HepG2 (cell line): ENCODE measurements at regions not wholly inside any gene's neighbourhood (a gene's known extent, or its start where the extent isn't known, plus 50 kb on each side); places are given as distances from the start of the nearest gene placed in this dataset.
A peak's percentile ranks its signal among the peaks of the same experiment; 100 is the strongest.

Experiments
- AHR ChIP-seq: IDR thresholded peaks from 2 replicates; pipeline ENCODE4 v1.6.1; 2018; ENCODE audit warnings: missing genetic modification reagents, missing compliant biosample characterization
- EED ChIP-seq: sonication (generic); formaldehyde crosslinking; IDR thresholded peaks from 2 replicates; pipeline ENCODE4 v1.5.0; 2020; ENCODE audit warnings: mild to moderate bottlenecking, missing genetic modification reagents
- HNRNPLL ChIP-seq: fragments of 200-400 bp; formaldehyde crosslinking; IDR thresholded peaks from 2 replicates; pipeline ENCODE4 v1.6.1; 2017; ENCODE audit warnings: mild to moderate bottlenecking, low read depth, low read length; ENCODE audit not compliant: poor library complexity, severe bottlenecking
- MBNL3 ChIP-seq: fragments of 250-450 bp; sonication (Bioruptor Pico); conservative IDR thresholded peaks from 2 replicates; pipeline ENCODE4 v1.8.0; 2022; ENCODE audit warnings: mild to moderate bottlenecking, inconsistent platforms
- MXI1 ChIP-seq: IDR thresholded peaks from 3 replicates; pipeline ENCODE4 v1.6.1; 2012; ENCODE audit warnings: low read depth, low read length, inconsistent platforms, borderline replicate concordance
- ZNF121 ChIP-seq: sonication (generic); formaldehyde crosslinking; IDR thresholded peaks from 2 replicates; pipeline ENCODE4 v1.5.0; 2020; ENCODE audit warnings: mild to moderate bottlenecking, missing genetic modification reagents
- ZNF75D ChIP-seq: sonication (generic); formaldehyde crosslinking; IDR thresholded peaks from 2 replicates; pipeline ENCODE4 v1.8.1; 2023; ENCODE audit warnings: missing genetic modification reagents, mild to moderate bottlenecking, borderline replicate concordance
- TF ChIP-seq, protein P1 (sequence below): IDR thresholded peaks from 2 replicates; pipeline ENCODE4 v1.6.1; 2016; ENCODE audit warnings: low read depth
- TF ChIP-seq, protein P2 (sequence below): sonication (generic); formaldehyde crosslinking; IDR thresholded peaks from 2 replicates; pipeline ENCODE4 v1.5.1; 2020; ENCODE audit warnings: mild to moderate bottlenecking, missing genetic modification reagents, moderate library complexity
- TF ChIP-seq, protein P3 (sequence below): sonication (generic); formaldehyde crosslinking; IDR thresholded peaks from 2 replicates; pipeline ENCODE4 v1.4.0; 2020; ENCODE audit warnings: missing genetic modification reagents, borderline replicate concordance
- TF ChIP-seq, protein P4 (sequence below), 2 experiments: fragments of 450-650 bp in 1 of 2; sonication (generic) in 1 of 2; formaldehyde crosslinking; IDR thresholded peaks; 2 replicates each; pipeline versions ENCODE4 v1.5.0 to v1.8.0; 2020 to 2022; ENCODE audit warnings: mild to moderate bottlenecking in 1 of 2, missing genetic modification reagents in 1 of 2
- TF ChIP-seq, protein P5 (sequence below): sonication (generic); formaldehyde crosslinking; IDR thresholded peaks from 2 replicates; pipeline ENCODE4 v1.4.0; 2020; ENCODE audit warnings: missing genetic modification reagents
- TF ChIP-seq, protein P6 (sequence below): IDR thresholded peaks from 2 replicates; pipeline ENCODE4 v1.6.1; 2018; ENCODE audit warnings: missing genetic modification reagents, mild to moderate bottlenecking, missing compliant biosample characterization
- TF ChIP-seq, protein P7 (sequence below): sonication (generic); formaldehyde crosslinking; IDR thresholded peaks from 2 replicates; pipeline ENCODE4 v1.9.0; 2021; ENCODE audit warnings: missing genetic modification reagents, mild to moderate bottlenecking, borderline replicate concordance

DNA sequence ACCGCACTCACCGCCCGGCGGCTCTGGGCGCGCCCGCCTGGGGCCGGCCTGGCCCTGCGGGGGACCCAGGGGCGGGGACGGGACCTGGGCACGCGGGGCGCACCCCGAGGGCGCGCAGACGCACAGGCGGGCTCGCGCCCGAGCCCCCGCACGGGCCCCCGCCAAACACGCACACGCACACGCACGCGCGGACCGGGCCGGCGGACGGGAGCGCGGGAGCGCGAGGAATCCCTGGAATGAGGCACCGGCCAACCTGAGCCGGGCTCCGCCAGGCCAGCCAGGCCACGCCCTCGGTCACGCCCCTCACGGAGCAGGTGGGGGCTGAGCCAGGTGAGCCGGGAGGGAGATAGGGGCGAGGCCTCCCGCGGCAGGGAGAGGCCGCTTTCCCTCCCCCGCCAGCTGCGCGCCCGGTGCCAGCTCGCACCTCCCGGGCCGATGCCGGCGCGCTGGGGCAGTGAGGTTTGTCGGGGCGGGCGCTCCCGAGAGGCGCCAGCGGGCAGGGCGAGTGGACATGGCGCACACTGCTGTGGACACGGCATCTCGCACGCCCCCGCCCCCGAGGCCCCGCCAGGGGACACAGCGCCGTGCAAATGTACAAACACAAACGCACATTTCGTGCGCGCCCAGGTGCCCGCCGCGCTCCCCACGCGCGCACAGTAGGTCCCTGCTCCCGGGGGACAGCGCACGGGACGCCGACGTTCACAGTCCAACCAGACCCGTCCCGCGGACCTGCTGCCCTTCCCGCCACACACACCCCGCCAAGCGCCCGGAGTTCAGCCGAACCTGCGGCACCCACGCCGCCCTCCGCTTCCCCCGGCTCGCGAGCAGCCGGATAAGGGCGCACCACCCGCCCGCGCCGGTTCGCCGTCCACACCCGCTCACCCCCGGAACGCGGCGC is 75.9 kb upstream of the VGLL4 start (continued):
- TF ChIP-seq, protein P1, sequence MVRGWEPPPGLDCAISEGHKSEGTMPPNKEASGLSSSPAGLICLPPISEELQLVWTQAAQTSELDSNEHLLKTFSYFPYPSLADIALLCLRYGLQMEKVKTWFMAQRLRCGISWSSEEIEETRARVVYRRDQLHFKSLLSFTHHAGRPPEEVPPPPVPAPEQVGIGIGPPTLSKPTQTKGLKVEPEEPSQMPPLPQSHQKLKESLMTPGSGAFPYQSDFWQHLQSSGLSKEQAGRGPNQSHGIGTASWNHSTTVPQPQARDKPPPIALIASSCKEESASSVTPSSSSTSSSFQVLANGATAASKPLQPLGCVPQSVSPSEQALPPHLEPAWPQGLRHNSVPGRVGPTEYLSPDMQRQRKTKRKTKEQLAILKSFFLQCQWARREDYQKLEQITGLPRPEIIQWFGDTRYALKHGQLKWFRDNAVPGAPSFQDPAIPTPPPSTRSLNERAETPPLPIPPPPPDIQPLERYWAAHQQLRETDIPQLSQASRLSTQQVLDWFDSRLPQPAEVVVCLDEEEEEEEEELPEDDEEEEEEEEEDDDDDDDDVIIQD, result no peak
- TF ChIP-seq MXI1 (0 out of 3 replicates have a peak, but pooled peaks have one; percentile 10), MBNL3 (no peak), AHR (CRISPR knock-in tag) (no peak), ZNF121 (CRISPR knock-in tag) (no peak), EED (CRISPR knock-in tag) (no peak), HNRNPLL (peak; percentile 21), ZNF75D (CRISPR knock-in tag) (no peak)
- TF ChIP-seq, protein P2, sequence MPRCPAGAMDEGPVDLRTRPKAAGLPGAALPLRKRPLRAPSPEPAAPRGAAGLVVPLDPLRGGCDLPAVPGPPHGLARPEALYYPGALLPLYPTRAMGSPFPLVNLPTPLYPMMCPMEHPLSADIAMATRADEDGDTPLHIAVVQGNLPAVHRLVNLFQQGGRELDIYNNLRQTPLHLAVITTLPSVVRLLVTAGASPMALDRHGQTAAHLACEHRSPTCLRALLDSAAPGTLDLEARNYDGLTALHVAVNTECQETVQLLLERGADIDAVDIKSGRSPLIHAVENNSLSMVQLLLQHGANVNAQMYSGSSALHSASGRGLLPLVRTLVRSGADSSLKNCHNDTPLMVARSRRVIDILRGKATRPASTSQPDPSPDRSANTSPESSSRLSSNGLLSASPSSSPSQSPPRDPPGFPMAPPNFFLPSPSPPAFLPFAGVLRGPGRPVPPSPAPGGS (CRISPR knock-in tag), result no peak; the same call in 1 of the 2 replicates
- TF ChIP-seq, protein P3, sequence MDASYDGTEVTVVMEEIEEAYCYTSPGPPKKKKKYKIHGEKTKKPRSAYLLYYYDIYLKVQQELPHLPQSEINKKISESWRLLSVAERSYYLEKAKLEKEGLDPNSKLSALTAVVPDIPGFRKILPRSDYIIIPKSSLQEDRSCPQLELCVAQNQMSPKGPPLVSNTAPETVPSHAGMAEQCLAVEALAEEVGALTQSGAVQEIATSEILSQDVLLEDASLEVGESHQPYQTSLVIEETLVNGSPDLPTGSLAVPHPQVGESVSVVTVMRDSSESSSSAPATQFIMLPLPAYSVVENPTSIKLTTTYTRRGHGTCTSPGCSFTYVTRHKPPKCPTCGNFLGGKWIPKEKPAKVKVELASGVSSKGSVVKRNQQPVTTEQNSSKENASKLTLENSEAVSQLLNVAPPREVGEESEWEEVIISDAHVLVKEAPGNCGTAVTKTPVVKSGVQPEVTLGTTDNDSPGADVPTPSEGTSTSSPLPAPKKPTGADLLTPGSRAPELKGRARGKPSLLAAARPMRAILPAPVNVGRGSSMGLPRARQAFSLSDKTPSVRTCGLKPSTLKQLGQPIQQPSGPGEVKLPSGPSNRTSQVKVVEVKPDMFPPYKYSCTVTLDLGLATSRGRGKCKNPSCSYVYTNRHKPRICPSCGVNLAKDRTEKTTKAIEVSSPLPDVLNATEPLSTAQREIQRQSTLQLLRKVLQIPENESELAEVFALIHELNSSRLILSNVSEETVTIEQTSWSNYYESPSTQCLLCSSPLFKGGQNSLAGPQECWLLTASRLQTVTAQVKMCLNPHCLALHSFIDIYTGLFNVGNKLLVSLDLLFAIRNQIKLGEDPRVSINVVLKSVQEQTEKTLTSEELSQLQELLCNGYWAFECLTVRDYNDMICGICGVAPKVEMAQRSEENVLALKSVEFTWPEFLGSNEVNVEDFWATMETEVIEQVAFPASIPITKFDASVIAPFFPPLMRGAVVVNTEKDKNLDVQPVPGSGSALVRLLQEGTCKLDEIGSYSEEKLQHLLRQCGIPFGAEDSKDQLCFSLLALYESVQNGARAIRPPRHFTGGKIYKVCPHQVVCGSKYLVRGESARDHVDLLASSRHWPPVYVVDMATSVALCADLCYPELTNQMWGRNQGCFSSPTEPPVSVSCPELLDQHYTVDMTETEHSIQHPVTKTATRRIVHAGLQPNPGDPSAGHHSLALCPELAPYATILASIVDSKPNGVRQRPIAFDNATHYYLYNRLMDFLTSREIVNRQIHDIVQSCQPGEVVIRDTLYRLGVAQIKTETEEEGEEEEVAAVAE (CRISPR knock-in tag), result no peak
- TF ChIP-seq, protein P4, sequence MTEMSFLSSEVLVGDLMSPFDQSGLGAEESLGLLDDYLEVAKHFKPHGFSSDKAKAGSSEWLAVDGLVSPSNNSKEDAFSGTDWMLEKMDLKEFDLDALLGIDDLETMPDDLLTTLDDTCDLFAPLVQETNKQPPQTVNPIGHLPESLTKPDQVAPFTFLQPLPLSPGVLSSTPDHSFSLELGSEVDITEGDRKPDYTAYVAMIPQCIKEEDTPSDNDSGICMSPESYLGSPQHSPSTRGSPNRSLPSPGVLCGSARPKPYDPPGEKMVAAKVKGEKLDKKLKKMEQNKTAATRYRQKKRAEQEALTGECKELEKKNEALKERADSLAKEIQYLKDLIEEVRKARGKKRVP (CRISPR knock-in tag; IDR thresholded peaks at IDR 0.05), result no peak
- TF ChIP-seq, protein P5, sequence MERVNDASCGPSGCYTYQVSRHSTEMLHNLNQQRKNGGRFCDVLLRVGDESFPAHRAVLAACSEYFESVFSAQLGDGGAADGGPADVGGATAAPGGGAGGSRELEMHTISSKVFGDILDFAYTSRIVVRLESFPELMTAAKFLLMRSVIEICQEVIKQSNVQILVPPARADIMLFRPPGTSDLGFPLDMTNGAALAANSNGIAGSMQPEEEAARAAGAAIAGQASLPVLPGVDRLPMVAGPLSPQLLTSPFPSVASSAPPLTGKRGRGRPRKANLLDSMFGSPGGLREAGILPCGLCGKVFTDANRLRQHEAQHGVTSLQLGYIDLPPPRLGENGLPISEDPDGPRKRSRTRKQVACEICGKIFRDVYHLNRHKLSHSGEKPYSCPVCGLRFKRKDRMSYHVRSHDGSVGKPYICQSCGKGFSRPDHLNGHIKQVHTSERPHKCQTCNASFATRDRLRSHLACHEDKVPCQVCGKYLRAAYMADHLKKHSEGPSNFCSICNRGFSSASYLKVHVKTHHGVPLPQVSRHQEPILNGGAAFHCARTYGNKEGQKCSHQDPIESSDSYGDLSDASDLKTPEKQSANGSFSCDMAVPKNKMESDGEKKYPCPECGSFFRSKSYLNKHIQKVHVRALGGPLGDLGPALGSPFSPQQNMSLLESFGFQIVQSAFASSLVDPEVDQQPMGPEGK (CRISPR knock-in tag), result peak; percentile 83
- TF ChIP-seq, protein P6, sequence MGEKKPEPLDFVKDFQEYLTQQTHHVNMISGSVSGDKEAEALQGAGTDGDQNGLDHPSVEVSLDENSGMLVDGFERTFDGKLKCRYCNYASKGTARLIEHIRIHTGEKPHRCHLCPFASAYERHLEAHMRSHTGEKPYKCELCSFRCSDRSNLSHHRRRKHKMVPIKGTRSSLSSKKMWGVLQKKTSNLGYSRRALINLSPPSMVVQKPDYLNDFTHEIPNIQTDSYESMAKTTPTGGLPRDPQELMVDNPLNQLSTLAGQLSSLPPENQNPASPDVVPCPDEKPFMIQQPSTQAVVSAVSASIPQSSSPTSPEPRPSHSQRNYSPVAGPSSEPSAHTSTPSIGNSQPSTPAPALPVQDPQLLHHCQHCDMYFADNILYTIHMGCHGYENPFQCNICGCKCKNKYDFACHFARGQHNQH (CRISPR knock-in tag), result no peak
- TF ChIP-seq, protein P7, sequence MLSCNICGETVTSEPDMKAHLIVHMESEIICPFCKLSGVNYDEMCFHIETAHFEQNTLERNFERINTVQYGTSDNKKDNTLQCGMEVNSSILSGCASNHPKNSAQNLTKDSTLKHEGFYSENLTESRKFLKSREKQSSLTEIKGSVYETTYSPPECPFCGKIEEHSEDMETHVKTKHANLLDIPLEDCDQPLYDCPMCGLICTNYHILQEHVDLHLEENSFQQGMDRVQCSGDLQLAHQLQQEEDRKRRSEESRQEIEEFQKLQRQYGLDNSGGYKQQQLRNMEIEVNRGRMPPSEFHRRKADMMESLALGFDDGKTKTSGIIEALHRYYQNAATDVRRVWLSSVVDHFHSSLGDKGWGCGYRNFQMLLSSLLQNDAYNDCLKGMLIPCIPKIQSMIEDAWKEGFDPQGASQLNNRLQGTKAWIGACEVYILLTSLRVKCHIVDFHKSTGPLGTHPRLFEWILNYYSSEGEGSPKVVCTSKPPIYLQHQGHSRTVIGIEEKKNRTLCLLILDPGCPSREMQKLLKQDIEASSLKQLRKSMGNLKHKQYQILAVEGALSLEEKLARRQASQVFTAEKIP (CRISPR knock-in tag), result no peak
